Caco-2 (cell line): ENCODE measurements at regions not wholly inside any gene's neighbourhood (a gene's known extent, or its start where the extent isn't known, plus 50 kb on each side); places are given as distances from the start of the nearest gene placed in this dataset.

ENCODE experiments used
- BruUV-seq: library from RNA; stranded (reverse); fragments of 400-500 nt; replicated peaks from 2 replicates; lab custom pipeline; 2021; lab: Mats Ljungman, UMichigan
- CTCF ChIA-PET: fragments of 300-600 bp; sonication (Branson Sonifier 250); formaldehyde crosslinking; loops from one replicate; lab custom pipeline; 2022; ENCODE audit warnings: antibody characterized with exemption; lab: Charles Lee
- POLR2A ChIA-PET: fragments of 300-600 bp; sonication (Branson Sonifier 250); formaldehyde crosslinking; loops from one replicate; lab custom pipeline; 2022; ENCODE audit warnings: antibody characterized with exemption; lab: Charles Lee
- DNase-seq, 2 experiments: peaks; one replicate each; pipeline versions ENCODE4 v3.0.0 to v3.0.0-alpha.2; 2020 to 2022
- H3K27me3 ChIP-seq: replicated peaks from 2 replicates; pipeline ENCODE4 v1.6.0; 2011; ENCODE audit warnings: low read length; ENCODE audit not compliant: control insufficient read depth, insufficient read depth
- H3K36me3 ChIP-seq: 2 replicates; pipeline ENCODE4 v1.5.1; 2011; ENCODE audit warnings: low read length; ENCODE audit not compliant: control insufficient read depth, insufficient read depth
- H3K4me1 ChIP-seq: fragments of 250-450 bp; sonication (Bioruptor Pico); 2 replicates; pipeline ENCODE4 v1.5.1; 2020; ENCODE audit warnings: mild to moderate bottlenecking
- H3K4me3 ChIP-seq: 2 replicates; pipeline ENCODE4 v1.5.1; 2011; ENCODE audit warnings: low read depth, mild to moderate bottlenecking, control low read depth, low read length
- H3K9me3 ChIP-seq: fragments of 250-450 bp; sonication (Bioruptor Pico); 2 replicates; pipeline ENCODE4 v1.5.1; 2020; ENCODE audit warnings: mild to moderate bottlenecking, moderate library complexity
- H3K27ac Mint-ChIP-seq: one replicate; pipeline ENCODE4 v1.8.0; 2022; ENCODE audit warnings: mixed read lengths; ENCODE audit not compliant: unreplicated experiment
- H3K27me3 Mint-ChIP-seq: one replicate; pipeline ENCODE4 v1.8.0; 2022; ENCODE audit warnings: mixed read lengths; ENCODE audit not compliant: insufficient read depth, unreplicated experiment
- H3K36me3 Mint-ChIP-seq: one replicate; pipeline ENCODE4 v1.8.0; 2022; ENCODE audit warnings: mild to moderate bottlenecking, mixed read lengths; ENCODE audit not compliant: insufficient read depth, unreplicated experiment
- H3K4me1 Mint-ChIP-seq: one replicate; pipeline ENCODE4 v1.8.0; 2022; ENCODE audit warnings: low read depth, mixed read lengths; ENCODE audit not compliant: unreplicated experiment
- H3K4me3 Mint-ChIP-seq: one replicate; pipeline ENCODE4 v1.8.0; 2022; ENCODE audit warnings: mild to moderate bottlenecking, moderate library complexity, mixed read lengths; ENCODE audit not compliant: unreplicated experiment
- H3K9me3 Mint-ChIP-seq: one replicate; pipeline ENCODE4 v1.8.0; 2022; ENCODE audit warnings: mixed read lengths; ENCODE audit not compliant: unreplicated experiment
- intact Hi-C: fragments of 100-400 bp; cut with micrococcal nuclease; formaldehyde crosslinking; loops from one replicate; pipeline ENCODE4 v1.10.0; 2022; ENCODE audit not compliant: unreplicated experiment
- TF ChIP-seq, protein P1 (sequence below), 2 experiments: fragments of 200-600 bp in 1 of 2; IDR thresholded peaks; 1 replicate in 1 of 2; 2 replicates in 1 of 2; pipeline versions ENCODE4 v1.5.1 to v1.8.0; 2011 to 2022; ENCODE audit warnings: antibody characterized with exemption in 1 of 2, control low read depth in 1 of 2, inconsistent platforms in 1 of 2, low read depth in 1 of 2, low read length in 1 of 2, mild to moderate bottlenecking in 1 of 2, moderate library complexity in 1 of 2; ENCODE audit not compliant: insufficient read depth in 1 of 2, severe bottlenecking in 1 of 2, unreplicated experiment in 1 of 2

DNA sequence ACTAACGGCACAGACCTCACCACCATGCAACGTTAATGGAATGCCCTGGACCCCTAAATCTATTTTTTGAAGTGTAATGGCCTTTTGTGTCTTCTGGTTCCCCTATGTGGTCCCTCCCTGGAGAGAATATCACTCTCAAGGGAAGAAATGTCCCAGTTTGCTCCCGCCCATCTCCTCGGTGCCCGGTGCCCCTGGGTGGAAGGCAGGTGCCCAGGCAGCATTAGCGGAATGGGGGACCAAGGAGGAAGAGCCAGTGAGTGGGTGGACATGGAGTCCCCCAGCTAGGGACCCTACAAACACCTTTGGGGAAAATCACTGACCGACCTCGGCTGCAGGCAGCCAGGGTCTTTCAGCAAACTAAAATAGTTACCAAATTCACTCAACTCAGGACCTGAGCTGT, 212.1 kb upstream of the RTL1 start:
- intact Hi-C loops, result no loop called here
- no peaks in the 10 kb centered on the region for H3K36me3 ChIP-seq
- no peak overlapping the region for H3K4me3 Mint-ChIP-seq
- H3K9me3 Mint-ChIP-seq, result no peaks in the 10 kb centered on the region
- H3K27me3 ChIP-seq, result no peaks in the 10 kb centered on the region
- no peaks in the 10 kb centered on the region for H3K4me1 ChIP-seq
- ChIA-PET CTCF (no interaction called here), POLR2A (no interaction called here)
- H3K4me1 Mint-ChIP-seq, result no peaks in the 10 kb centered on the region
- no peak overlapping the region for H3K4me3 ChIP-seq
- H3K9me3 ChIP-seq, result no peaks in the 10 kb centered on the region
- no TSS peak for BruUV-seq
- no peak overlapping the region for H3K27ac Mint-ChIP-seq
- no peaks in the 10 kb centered on the region for H3K36me3 Mint-ChIP-seq
- H3K27me3 Mint-ChIP-seq, result peaks cover 14% of the 10 kb centered on the region
- DNase-seq, result no peak
- TF ChIP-seq, protein P1, sequence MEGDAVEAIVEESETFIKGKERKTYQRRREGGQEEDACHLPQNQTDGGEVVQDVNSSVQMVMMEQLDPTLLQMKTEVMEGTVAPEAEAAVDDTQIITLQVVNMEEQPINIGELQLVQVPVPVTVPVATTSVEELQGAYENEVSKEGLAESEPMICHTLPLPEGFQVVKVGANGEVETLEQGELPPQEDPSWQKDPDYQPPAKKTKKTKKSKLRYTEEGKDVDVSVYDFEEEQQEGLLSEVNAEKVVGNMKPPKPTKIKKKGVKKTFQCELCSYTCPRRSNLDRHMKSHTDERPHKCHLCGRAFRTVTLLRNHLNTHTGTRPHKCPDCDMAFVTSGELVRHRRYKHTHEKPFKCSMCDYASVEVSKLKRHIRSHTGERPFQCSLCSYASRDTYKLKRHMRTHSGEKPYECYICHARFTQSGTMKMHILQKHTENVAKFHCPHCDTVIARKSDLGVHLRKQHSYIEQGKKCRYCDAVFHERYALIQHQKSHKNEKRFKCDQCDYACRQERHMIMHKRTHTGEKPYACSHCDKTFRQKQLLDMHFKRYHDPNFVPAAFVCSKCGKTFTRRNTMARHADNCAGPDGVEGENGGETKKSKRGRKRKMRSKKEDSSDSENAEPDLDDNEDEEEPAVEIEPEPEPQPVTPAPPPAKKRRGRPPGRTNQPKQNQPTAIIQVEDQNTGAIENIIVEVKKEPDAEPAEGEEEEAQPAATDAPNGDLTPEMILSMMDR (IDR thresholded peaks at IDR 0.05; ENCODE audit: insufficient read depth in 1 of 2, low read depth in 1 of 2, low read length in 1 of 2, severe bottlenecking in 1 of 2, unreplicated experiment in 1 of 2), result no peak

DNA sequence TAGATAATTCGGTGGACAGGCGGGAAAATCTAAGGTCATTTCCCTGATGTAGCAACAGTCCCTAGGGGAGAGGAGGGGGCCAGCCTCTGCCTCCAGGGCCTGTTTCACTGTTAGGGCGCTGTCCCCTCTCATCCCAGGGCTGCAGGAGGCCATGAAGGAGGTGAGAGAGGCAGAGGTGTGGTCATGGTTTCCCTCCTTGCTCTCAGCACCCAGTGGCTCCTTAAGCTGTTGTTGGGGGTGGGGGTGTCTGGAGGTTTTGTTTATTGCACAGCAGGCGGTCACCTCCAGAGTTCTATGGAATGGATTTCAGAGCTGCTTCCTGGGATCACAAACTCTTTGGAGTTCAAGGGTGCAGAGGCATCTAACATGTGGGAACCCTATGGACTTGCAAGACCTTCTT, 212.5 kb upstream of the RTL1 start:
- Histone ChIP-seq H3K4me3 (no peak overlapping the region), H3K36me3 (no peaks in the 10 kb centered on the region), H3K27me3 (no peaks in the 10 kb centered on the region), H3K4me1 (no peaks in the 10 kb centered on the region), H3K9me3 (no peaks in the 10 kb centered on the region)
- intact Hi-C loops, result no loop called here
- DNase-seq, result no peak
- H3K4me1 Mint-ChIP-seq, result no peaks in the 10 kb centered on the region
- no peak overlapping the region for H3K27ac Mint-ChIP-seq
- no peaks in the 10 kb centered on the region for H3K36me3 Mint-ChIP-seq
- ChIA-PET CTCF (no interaction called here), POLR2A (no interaction called here)
- no peaks in the 10 kb centered on the region for H3K9me3 Mint-ChIP-seq
- no peak overlapping the region for H3K4me3 Mint-ChIP-seq
- no TSS peak for BruUV-seq
- TF ChIP-seq, protein P1 (IDR thresholded peaks at IDR 0.05; ENCODE audit: insufficient read depth in 1 of 2, low read depth in 1 of 2, low read length in 1 of 2, severe bottlenecking in 1 of 2, unreplicated experiment in 1 of 2), result no peak
- peaks cover 14% of the 10 kb centered on the region for H3K27me3 Mint-ChIP-seq

DNA sequence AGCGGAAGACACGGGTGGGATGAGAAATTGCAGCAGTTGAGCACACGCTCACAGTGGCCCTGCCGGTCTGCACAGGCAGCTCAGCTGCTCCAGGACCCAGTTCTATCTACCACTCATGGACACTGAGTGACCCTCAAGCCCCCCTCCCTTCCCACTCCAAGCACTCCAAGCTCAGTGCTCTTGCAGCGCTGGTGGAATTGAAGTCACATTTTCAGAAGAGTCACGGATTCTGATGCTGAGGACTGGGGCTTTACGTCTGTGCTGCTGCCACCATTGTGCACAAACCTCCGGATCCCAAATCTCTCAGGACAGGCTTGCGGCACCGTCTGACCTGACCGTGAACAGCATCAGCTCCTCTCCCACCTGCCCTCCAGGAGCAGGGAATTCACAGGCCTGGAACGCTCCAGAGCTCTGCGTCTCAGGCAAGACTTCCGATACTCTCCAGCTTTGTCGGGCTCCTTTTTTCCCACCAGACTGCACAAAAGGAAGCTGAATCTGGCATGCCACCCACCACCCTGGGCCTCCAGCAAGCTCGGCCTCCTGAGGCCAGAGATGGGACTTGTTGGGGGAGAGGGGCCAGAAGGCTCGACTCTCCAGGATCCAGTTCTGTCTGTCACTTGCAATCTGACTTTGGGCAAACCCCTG, 213.1 kb upstream of the RTL1 start:
- Histone ChIP-seq H3K36me3 (no peaks in the 10 kb centered on the region), H3K4me3 (no peak overlapping the region), H3K4me1 (no peaks in the 10 kb centered on the region), H3K27me3 (no peaks in the 10 kb centered on the region), H3K9me3 (no peaks in the 10 kb centered on the region)
- Mint-ChIP-seq H3K9me3 (no peaks in the 10 kb centered on the region), H3K27me3 (peaks cover 14% of the 10 kb centered on the region), H3K27ac (no peak overlapping the region), H3K4me3 (no peak overlapping the region), H3K36me3 (no peaks in the 10 kb centered on the region), H3K4me1 (no peaks in the 10 kb centered on the region)
- TF ChIP-seq, protein P1 (IDR thresholded peaks at IDR 0.05; ENCODE audit: insufficient read depth in 1 of 2, low read depth in 1 of 2, low read length in 1 of 2, severe bottlenecking in 1 of 2, unreplicated experiment in 1 of 2), result no peak
- intact Hi-C loops, result no loop called here
- no peak for DNase-seq
- no TSS peak for BruUV-seq
- CTCF ChIA-PET, result no interaction called here
- POLR2A ChIA-PET, result no interaction called here
